ENCODE measurements at regions not wholly inside any gene's neighbourhood (a gene's known extent, or its start where the extent isn't known, plus 50 kb on each side); places are given as distances from the start of the nearest gene placed in this dataset.

- no peak for DNase-seq (ENCODE audit: low spot score in 2 of 2)
- intact Hi-C loops (cut with DNase I; ENCODE audit: low total_unique reads), result no loop called here
- TF ChIP-seq CTCF (IDR thresholded peaks at IDR 0.05) (no peak), POLR2A (IDR thresholded peaks at IDR 0.05) (no peak)
- no peak overlapping the region for H3K4me3 ChIP-seq (ENCODE audit: low read depth, poor library complexity, severe bottlenecking)
- 23 to 29% methylated on average over 4 of the region's 4 CpGs for WGBS, 2 donors
Observed at GRCh38 chr5:145499483-145499882, 335.7 kb downstream of the PRELID2 start.

GRCh38 chr5:145497052-145497451 is 338.1 kb downstream of the PRELID2 start:
- no peak overlapping the region for H3K4me3 ChIP-seq (ENCODE audit: low read depth, poor library complexity, severe bottlenecking)
- intact Hi-C loops (cut with DNase I; ENCODE audit: low total_unique reads), result no loop called here
- TF ChIP-seq CTCF (IDR thresholded peaks at IDR 0.05) (no peak), POLR2A (IDR thresholded peaks at IDR 0.05) (no peak)
- WGBS, 2 donors, result 82% methylated on average over 3 of the region's 3 CpGs
- no peak for DNase-seq (ENCODE audit: low spot score in 2 of 2)

GRCh38 chr5:145495741-145496140 is 339.4 kb downstream of the PRELID2 start:
- no peak for TF ChIP-seq CTCF (IDR thresholded peaks at IDR 0.05)
- no peak for TF ChIP-seq POLR2A (IDR thresholded peaks at IDR 0.05)
- peak in 1 of 2 donors; percentile 25 for DNase-seq (ENCODE audit: low spot score in 2 of 2)
- H3K4me3 ChIP-seq (ENCODE audit: low read depth, poor library complexity, severe bottlenecking), result no peak overlapping the region
- 43 to 48% methylated on average over 2 of the region's 2 CpGs for WGBS, 2 donors
- intact Hi-C loops (cut with DNase I; ENCODE audit: low total_unique reads), result no loop called here

- no peak overlapping the region for H3K4me3 ChIP-seq (ENCODE audit: low read depth, poor library complexity, severe bottlenecking)
- intact Hi-C loops (cut with DNase I; ENCODE audit: low total_unique reads), result no loop called here
- TF ChIP-seq POLR2A (IDR thresholded peaks at IDR 0.05) (no peak), CTCF (IDR thresholded peaks at IDR 0.05) (no peak)
- no peak for DNase-seq (ENCODE audit: low spot score in 2 of 2)
- WGBS, 2 donors, result 60 to 63% methylated on average over 1 of the region's 1 CpG
Observed at GRCh38 chr5:145495196-145495595, 339.9 kb downstream of the PRELID2 start.

- H3K4me3 ChIP-seq (ENCODE audit: low read depth, poor library complexity, severe bottlenecking), result no peak overlapping the region
- DNase-seq (ENCODE audit: low spot score in 2 of 2), result no peak
- no peak for TF ChIP-seq CTCF (IDR thresholded peaks at IDR 0.05)
- TF ChIP-seq POLR2A (IDR thresholded peaks at IDR 0.05), result no peak
- WGBS, 2 donors, result 68 to 69% methylated on average over 3 of the region's 3 CpGs
- intact Hi-C loops (cut with DNase I; ENCODE audit: low total_unique reads), result no loop called here
Observed at GRCh38 chr5:145493435-145493834, 341.7 kb downstream of the PRELID2 start.

GRCh38 chr5:145489516-145489915 is 345.6 kb downstream of the PRELID2 start:
- TF ChIP-seq POLR2A (IDR thresholded peaks at IDR 0.05) (no peak), CTCF (IDR thresholded peaks at IDR 0.05) (no peak)
- no peak for DNase-seq (ENCODE audit: low spot score in 2 of 2)
- intact Hi-C loops (cut with DNase I; ENCODE audit: low total_unique reads), result no loop called here
- WGBS, 2 donors, result 73 to 75% methylated on average over 3 of the region's 3 CpGs
- no peak overlapping the region for H3K4me3 ChIP-seq (ENCODE audit: low read depth, poor library complexity, severe bottlenecking)
